Keratinocyte (primary cell): ENCODE measurements at regions not wholly inside any gene's neighbourhood (a gene's known extent, or its start where the extent isn't known, plus 50 kb on each side); places are given as distances from the start of the nearest gene placed in this dataset.

ENCODE experiments used
- DNase-seq: peaks from one replicate; pipeline ENCODE4 v3.0.0-alpha.2; 2011; ENCODE audit warnings: low read depth, missing footprints, low spot score
- FAIRE-seq: peaks from 2 replicates; lab custom pipeline; 2011; peaks lifted over from hg19 to GRCh38; lab: Jason Lieb, UNC
- H2AFZ ChIP-seq: 2 replicates; pipeline ENCODE4 v1.6.0; 2012; ENCODE audit warnings: low read length, control low read depth, inconsistent platforms; ENCODE audit not compliant: control insufficient read depth
- H3K27ac ChIP-seq: 2 replicates; pipeline ENCODE4 v1.5.1; 2011; ENCODE audit warnings: low read length; ENCODE audit not compliant: control insufficient read depth, insufficient read depth
- H3K27me3 ChIP-seq: 3 replicates; pipeline ENCODE4 v1.6.0; 2011; ENCODE audit warnings: low read length; ENCODE audit not compliant: control insufficient read depth, insufficient read depth; ENCODE audit errors: extremely low read depth
- H3K36me3 ChIP-seq, 2 experiments: 2 replicates in 1 of 2; 3 replicates in 1 of 2; pipeline ENCODE4 v1.5.1; 2011; ENCODE audit warnings: low read length in 2 of 2, mild to moderate bottlenecking in 1 of 2; ENCODE audit not compliant: control insufficient read depth in 2 of 2, insufficient read depth in 2 of 2; ENCODE audit errors: extremely low read depth in 1 of 2
- H3K4me1 ChIP-seq: 3 replicates; pipeline ENCODE4 v1.5.1; 2011; ENCODE audit warnings: low read length; ENCODE audit not compliant: control insufficient read depth, insufficient read depth; ENCODE audit errors: extremely low read depth
- H3K4me2 ChIP-seq: 3 replicates; pipeline ENCODE4 v1.6.0; 2011; ENCODE audit warnings: low read depth, low read length; ENCODE audit not compliant: control insufficient read depth, insufficient read depth; ENCODE audit errors: extremely low read depth
- H3K4me3 ChIP-seq, 3 experiments: fragments of 200-600 bp in 1 of 3; sonication (generic) in 1 of 3; 2 replicates in 2 of 3; 3 replicates in 1 of 3; pipeline ENCODE4 v1.5.1; 2011 to 2016; ENCODE audit warnings: low read length in 3 of 3, mild to moderate bottlenecking in 3 of 3, control low read depth in 2 of 3, inconsistent platforms in 1 of 3, low read depth in 1 of 3, mixed read lengths in 1 of 3, mixed run types in 1 of 3, moderate library complexity in 1 of 3; ENCODE audit not compliant: control insufficient read depth in 2 of 3, insufficient read depth in 2 of 3; ENCODE audit errors: extremely low read depth in 1 of 3
- H3K79me2 ChIP-seq: 2 replicates; pipeline ENCODE4 v1.6.0; 2012; ENCODE audit warnings: low read length; ENCODE audit not compliant: control insufficient read depth, insufficient read depth
- H3K9ac ChIP-seq: 3 replicates; pipeline ENCODE4 v1.6.0; 2011; ENCODE audit warnings: low read length; ENCODE audit not compliant: control insufficient read depth, insufficient read depth; ENCODE audit errors: extremely low read depth
- H3K9me1 ChIP-seq: 3 replicates; pipeline ENCODE4 v1.6.0; 2011; ENCODE audit warnings: low read length; ENCODE audit not compliant: control insufficient read depth, insufficient read depth; ENCODE audit errors: extremely low read depth
- H3K9me3 ChIP-seq: 2 replicates; pipeline ENCODE4 v1.5.1; 2012; ENCODE audit warnings: low read depth, low read length; ENCODE audit not compliant: control insufficient read depth
- H4K20me1 ChIP-seq: 3 replicates; pipeline ENCODE4 v1.6.0; 2011; ENCODE audit warnings: low read length; ENCODE audit not compliant: control insufficient read depth, insufficient read depth; ENCODE audit errors: extremely low read depth
- EZH2 ChIP-seq: IDR thresholded peaks from one replicate; pipeline ENCODE4 v1.6.1; 2012; ENCODE audit warnings: inconsistent platforms, mild to moderate bottlenecking, low read length, moderate library complexity
- dilution Hi-C: fragments of 300-500 bp; cut with MboI; formaldehyde crosslinking; loops from one replicate; pipeline ENCODE4 v1.7.0; 2020; ENCODE audit warnings: low sequenced_read_pairs; ENCODE audit not compliant: extremely low pct_ligation_motif_present
- TF ChIP-seq, protein P1 (sequence below), 3 experiments: IDR thresholded peaks in 1 of 3; conservative IDR thresholded peaks in 1 of 3; optimal IDR thresholded peaks in 1 of 3; 2 replicates in 2 of 3; 3 replicates in 1 of 3; pipeline versions ENCODE3 to v1.5.1; 2011; ENCODE audit warnings: low read length in 3 of 3, mild to moderate bottlenecking in 3 of 3, moderate library complexity in 2 of 3, control low read depth in 1 of 3, inconsistent platforms in 1 of 3; ENCODE audit not compliant: insufficient read depth in 2 of 3; ENCODE audit errors: extremely low read depth in 1 of 3

- Histone ChIP-seq H3K9ac (no peak overlapping the region), H3K4me1 (peaks cover 6% of the 10 kb centered on the region), H3K9me1 (no peaks in the 10 kb centered on the region), H3K4me2 (no peak overlapping the region), H3K27ac (no peak overlapping the region), H2AFZ (no peak overlapping the region), H3K4me3 (no peak overlapping the region), H3K36me3 (no peaks in the 10 kb centered on the region), H4K20me1 (no peaks in the 10 kb centered on the region), H3K9me3 (no peaks in the 10 kb centered on the region), H3K79me2 (no peaks in the 10 kb centered on the region), H3K27me3 (no peaks in the 10 kb centered on the region)
- no peak for FAIRE-seq
- dilution Hi-C loops = no loop called here
- TF ChIP-seq, protein P1, sequence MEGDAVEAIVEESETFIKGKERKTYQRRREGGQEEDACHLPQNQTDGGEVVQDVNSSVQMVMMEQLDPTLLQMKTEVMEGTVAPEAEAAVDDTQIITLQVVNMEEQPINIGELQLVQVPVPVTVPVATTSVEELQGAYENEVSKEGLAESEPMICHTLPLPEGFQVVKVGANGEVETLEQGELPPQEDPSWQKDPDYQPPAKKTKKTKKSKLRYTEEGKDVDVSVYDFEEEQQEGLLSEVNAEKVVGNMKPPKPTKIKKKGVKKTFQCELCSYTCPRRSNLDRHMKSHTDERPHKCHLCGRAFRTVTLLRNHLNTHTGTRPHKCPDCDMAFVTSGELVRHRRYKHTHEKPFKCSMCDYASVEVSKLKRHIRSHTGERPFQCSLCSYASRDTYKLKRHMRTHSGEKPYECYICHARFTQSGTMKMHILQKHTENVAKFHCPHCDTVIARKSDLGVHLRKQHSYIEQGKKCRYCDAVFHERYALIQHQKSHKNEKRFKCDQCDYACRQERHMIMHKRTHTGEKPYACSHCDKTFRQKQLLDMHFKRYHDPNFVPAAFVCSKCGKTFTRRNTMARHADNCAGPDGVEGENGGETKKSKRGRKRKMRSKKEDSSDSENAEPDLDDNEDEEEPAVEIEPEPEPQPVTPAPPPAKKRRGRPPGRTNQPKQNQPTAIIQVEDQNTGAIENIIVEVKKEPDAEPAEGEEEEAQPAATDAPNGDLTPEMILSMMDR (optimal IDR thresholded peaks at IDR 0.05 in 1 of 3, IDR thresholded peaks at IDR 0.05 in 1 of 3, conservative IDR thresholded peaks at IDR 0.05 in 1 of 3; ENCODE audit: extremely low read depth in 1 of 3, insufficient read depth in 2 of 3, low read length in 3 of 3) = no peak
- TF ChIP-seq EZH2 = no peak
- no peak for DNase-seq
Observed at GRCh38 chr13:50119591-50119990, 104.3 kb downstream of the KCNRG start.

DNA sequence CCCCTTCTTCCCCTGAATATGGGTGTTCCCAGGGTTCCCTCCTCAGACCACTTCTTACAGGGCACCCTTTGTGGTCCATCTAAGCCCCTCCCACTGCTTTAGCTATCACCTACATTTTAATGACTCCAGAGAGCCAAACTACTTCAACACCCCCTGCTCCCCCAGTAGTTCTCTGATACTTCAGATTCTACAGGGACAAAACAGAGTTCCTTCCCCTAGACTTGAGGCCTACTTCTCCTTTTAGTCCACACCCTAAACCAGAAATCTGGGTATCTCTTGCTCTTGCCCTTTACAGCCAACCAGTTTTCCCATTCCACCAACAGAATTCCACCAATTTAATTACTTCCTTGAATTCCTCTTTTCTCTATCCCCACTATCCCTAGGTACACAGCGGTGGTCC, 107.2 kb downstream of the KCNRG start:
- DNase-seq (no peak), FAIRE-seq (no peak)
- Histone ChIP-seq H4K20me1 (no peaks in the 10 kb centered on the region), H3K79me2 (no peaks in the 10 kb centered on the region), H3K4me2 (no peak overlapping the region), H3K9me3 (no peaks in the 10 kb centered on the region), H2AFZ (no peak overlapping the region), H3K9me1 (no peaks in the 10 kb centered on the region), H3K4me3 (no peak overlapping the region), H3K36me3 (no peaks in the 10 kb centered on the region), H3K27me3 (peaks cover 12% of the 10 kb centered on the region), H3K4me1 (peaks cover 15% of the 10 kb centered on the region), H3K27ac (no peak overlapping the region), H3K9ac (no peak overlapping the region)
- TF ChIP-seq, protein P1 (optimal IDR thresholded peaks at IDR 0.05 in 1 of 3, IDR thresholded peaks at IDR 0.05 in 1 of 3, conservative IDR thresholded peaks at IDR 0.05 in 1 of 3; ENCODE audit: extremely low read depth in 1 of 3, insufficient read depth in 2 of 3, low read length in 3 of 3) = no peak
- TF ChIP-seq EZH2 = no peak
- dilution Hi-C loops = no loop called here
